Endothelial cell of umbilical vein (primary cell): ENCODE measurements at regions not wholly inside any gene's neighbourhood (a gene's known extent, or its start where the extent isn't known, plus 50 kb on each side); places are given as distances from the start of the nearest gene placed in this dataset.

Experiments
- CTCF ChIP-seq, 2 donors: IDR thresholded peaks; 1 replicate in 1 of 2; 2 replicates in 1 of 2; pipeline ENCODE4 v1.5.1; 2011; ENCODE audit warnings: low read length in 2 of 2, mild to moderate bottlenecking in 2 of 2, moderate library complexity in 2 of 2, control low read depth in 1 of 2, inconsistent platforms in 1 of 2, low read depth in 1 of 2; ENCODE audit not compliant: insufficient read depth in 1 of 2; ENCODE audit errors: extremely low read depth in 1 of 2
- EZH2 ChIP-seq: IDR thresholded peaks from 2 replicates; pipeline ENCODE4 v1.6.1; 2012; ENCODE audit warnings: borderline replicate concordance, low read depth, mild to moderate bottlenecking, moderate library complexity, low read length, inconsistent platforms; ENCODE audit not compliant: severe bottlenecking

DNA sequence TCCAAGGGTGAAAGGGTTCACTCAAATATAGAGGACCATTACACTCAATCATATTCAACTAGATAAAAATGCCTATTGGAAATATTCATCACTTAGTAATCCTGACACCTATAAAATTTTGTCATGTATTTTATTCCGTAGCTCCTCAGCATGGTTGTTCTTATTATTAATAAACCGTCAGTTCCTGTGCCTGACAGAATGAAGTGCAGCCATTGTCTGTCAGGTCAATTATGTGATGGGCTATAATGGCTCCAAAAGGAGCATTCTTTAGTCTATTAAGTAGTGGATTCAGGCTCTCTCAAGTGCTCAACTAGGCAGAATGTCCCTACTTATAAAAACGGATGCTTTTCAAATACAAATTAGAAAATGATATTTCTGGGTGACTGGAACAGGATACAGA lies 916.1 kb upstream of the ANO3 start:
- TF ChIP-seq EZH2 (no peak), CTCF (IDR thresholded peaks at IDR 0.05; ENCODE audit: extremely low read depth in 1 of 2, insufficient read depth in 1 of 2, low read depth in 1 of 2, low read length in 2 of 2) (no peak)
